ENCODE measurements at regions not wholly inside any gene's neighbourhood (a gene's known extent, or its start where the extent isn't known, plus 50 kb on each side); places are given as distances from the start of the nearest gene placed in this dataset.

- Mint-ChIP-seq H3K9me3 (peaks cover 96% of the 10 kb centered on the region), H3K27ac (no peak overlapping the region), H3K27me3 (ENCODE audit: insufficient read depth, low read depth, poor library complexity) (peaks cover 3% of the 10 kb centered on the region), H3K36me3 (ENCODE audit: low read depth) (peaks cover 41% of the 10 kb centered on the region), H3K4me1 (no peaks in the 10 kb centered on the region), H3K4me3 (no peak overlapping the region)
- Histone ChIP-seq H3K36me3 (ENCODE audit: insufficient read depth) (no peaks in the 10 kb centered on the region), H3K4me1 (ENCODE audit: insufficient read depth) (no peaks in the 10 kb centered on the region), H3K27ac (ENCODE audit: low read depth) (no peak overlapping the region), H3K4me3 (no peak overlapping the region), H2AFZ (no peak overlapping the region), H4K20me1 (replicated peaks; ENCODE audit: insufficient read depth) (no peaks in the 10 kb centered on the region), H3F3A (replicated peaks; ENCODE audit: low read depth) (no peaks in the 10 kb centered on the region), H3K27me3 (ENCODE audit: insufficient read depth) (no peaks in the 10 kb centered on the region), H3K9me2 (ENCODE audit: insufficient read depth) (no peaks in the 10 kb centered on the region), H3K4me2 (no peak overlapping the region), H3K79me2 (replicated peaks; ENCODE audit: insufficient read depth) (no peaks in the 10 kb centered on the region)
- TF ChIP-seq EZH2 (IDR thresholded peaks at IDR 0.05; ENCODE audit: low read depth, unreplicated experiment), result no peak
- no peak for DNase-seq (ENCODE audit: low spot score)
- ATAC-seq, result no peak
These were observed 259.7 kb upstream of the TMEM132C start for GRCh38 chr12:128007250-128007649.

GRCh38 chr12:128008341-128008740, 258.6 kb upstream of the TMEM132C start:
- DNase-seq (ENCODE audit: low spot score) (no peak), ATAC-seq (no peak)
- Histone ChIP-seq H3K79me2 (replicated peaks; ENCODE audit: insufficient read depth) (no peaks in the 10 kb centered on the region), H3K36me3 (ENCODE audit: insufficient read depth) (no peaks in the 10 kb centered on the region), H3F3A (replicated peaks; ENCODE audit: low read depth) (no peaks in the 10 kb centered on the region), H3K27me3 (ENCODE audit: insufficient read depth) (no peaks in the 10 kb centered on the region), H3K27ac (ENCODE audit: low read depth) (no peak overlapping the region), H3K4me1 (ENCODE audit: insufficient read depth) (no peaks in the 10 kb centered on the region), H4K20me1 (replicated peaks; ENCODE audit: insufficient read depth) (no peaks in the 10 kb centered on the region), H3K4me2 (no peak overlapping the region), H3K4me3 (no peak overlapping the region), H2AFZ (no peak overlapping the region), H3K9me2 (ENCODE audit: insufficient read depth) (no peaks in the 10 kb centered on the region)
- Mint-ChIP-seq H3K27me3 (ENCODE audit: insufficient read depth, low read depth, poor library complexity) (no peaks in the 10 kb centered on the region), H3K9me3 (peaks cover 93% of the 10 kb centered on the region), H3K4me1 (no peaks in the 10 kb centered on the region), H3K27ac (no peak overlapping the region), H3K4me3 (no peak overlapping the region), H3K36me3 (ENCODE audit: low read depth) (peaks cover 40% of the 10 kb centered on the region)
- TF ChIP-seq JUNB (IDR thresholded peaks at IDR 0.05; ENCODE audit: unreplicated experiment) (no peak), ZNF114 (CRISPR knock-in tag; IDR thresholded peaks at IDR 0.05) (no peak), EZH2 (IDR thresholded peaks at IDR 0.05; ENCODE audit: low read depth, unreplicated experiment) (no peak), ETS1 (IDR thresholded peaks at IDR 0.05) (no peak), EZH2phosphoT487 (IDR thresholded peaks at IDR 0.05; ENCODE audit: unreplicated experiment) (no peak), ZNF462 (CRISPR knock-in tag; IDR thresholded peaks at IDR 0.05) (no peak), CTCF (conservative IDR thresholded peaks at IDR 0.05; ENCODE audit: low read depth in 2 of 2) (no peak), ZNF331 (CRISPR knock-in tag; IDR thresholded peaks at IDR 0.05; ENCODE audit: low read depth) (no peak), CREB1 (CRISPR knock-in tag; IDR thresholded peaks at IDR 0.05; ENCODE audit: low read depth) (no peak), REST (IDR thresholded peaks at IDR 0.05; ENCODE audit: unreplicated experiment) (no peak)
